ENCODE measurements at regions not wholly inside any gene's neighbourhood (a gene's known extent, or its start where the extent isn't known, plus 50 kb on each side); places are given as distances from the start of the nearest gene placed in this dataset.

- no peak for DNase-seq (ENCODE audit: low spot score)
These were observed 178.1 kb upstream of the RUNX1 start for GRCh38 chr21:35226968-35227744.

- no peak for DNase-seq (ENCODE audit: low spot score)
These were observed 177.2 kb upstream of the RUNX1 start for GRCh38 chr21:35226328-35226727.

DNA sequence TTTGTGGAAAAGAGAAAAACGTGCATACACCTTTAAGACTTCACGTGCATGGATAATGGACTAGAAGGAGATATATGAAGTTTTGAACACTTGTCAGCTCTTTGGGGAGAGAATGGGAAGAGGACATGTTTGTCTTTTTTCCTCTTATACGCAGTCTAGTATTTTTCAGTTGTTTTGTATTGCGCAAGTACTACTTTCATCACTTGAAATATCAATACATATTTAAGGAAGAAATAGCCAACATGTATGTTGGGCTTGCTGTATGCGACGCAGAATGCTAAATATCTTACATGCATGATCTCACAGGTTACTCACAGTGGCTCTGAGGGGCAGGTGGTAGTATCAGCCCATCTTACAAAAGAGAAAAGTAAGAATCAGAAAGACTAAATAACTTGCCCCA lies 176.5 kb upstream of the RUNX1 start:
- no peak for DNase-seq (ENCODE audit: low spot score)

DNA sequence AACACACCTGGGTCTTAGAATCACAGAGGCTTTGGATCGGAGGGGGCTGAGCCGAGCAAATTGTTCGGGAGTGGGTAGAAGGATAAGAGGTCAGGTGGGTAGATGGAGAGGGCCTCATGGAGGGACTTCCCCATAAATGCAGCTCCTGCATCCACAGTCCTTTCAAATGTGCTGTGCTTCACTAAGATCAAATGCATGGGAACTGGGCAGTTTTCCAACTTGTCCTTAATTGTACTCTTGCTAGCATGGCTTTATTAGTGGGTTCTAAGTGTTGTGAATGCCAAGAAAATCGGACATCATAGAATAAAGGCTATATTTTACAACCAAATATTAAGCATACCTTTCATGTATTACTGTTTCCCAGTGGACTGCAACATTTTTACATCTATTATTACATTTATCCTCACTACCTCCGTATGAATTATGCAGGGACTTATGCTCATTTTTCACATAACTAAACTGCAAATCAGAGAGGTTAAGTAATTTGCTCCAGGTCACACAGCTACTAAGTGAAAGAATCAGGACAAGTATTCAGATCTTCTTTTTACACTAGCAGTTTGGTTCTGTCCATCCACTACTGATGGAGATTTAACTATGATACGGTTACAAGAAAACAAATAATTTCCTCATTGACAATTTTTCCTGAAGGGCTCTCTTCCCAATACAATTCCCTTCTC lies 174.5 kb upstream of the RUNX1 start:
- DNase-seq (ENCODE audit: low spot score): no peak

DNA sequence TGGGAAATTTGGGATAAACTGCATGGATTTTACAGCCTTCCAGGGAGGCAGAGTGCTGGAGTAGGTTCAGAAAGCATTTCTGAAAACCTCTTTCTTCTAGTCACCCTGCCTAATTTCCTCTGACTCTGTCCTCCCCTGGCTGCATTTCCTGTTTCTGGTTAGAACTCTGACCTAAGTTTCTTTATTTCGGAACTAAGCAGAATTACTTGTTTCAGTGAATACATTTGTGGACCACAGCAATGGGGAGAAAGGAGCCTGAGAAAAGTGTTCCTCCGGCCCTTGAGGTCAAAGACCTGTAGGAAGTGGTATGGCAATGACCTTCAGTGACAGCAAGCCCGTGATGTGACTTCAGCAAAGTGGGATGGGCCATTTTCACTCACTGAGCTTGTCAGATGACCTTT lies 173.4 kb upstream of the RUNX1 start:
- no peak for DNase-seq (ENCODE audit: low spot score)

GRCh38 chr21:35222021-35222420 lies 172.9 kb upstream of the RUNX1 start:
- no peak for DNase-seq (ENCODE audit: low spot score)

DNA sequence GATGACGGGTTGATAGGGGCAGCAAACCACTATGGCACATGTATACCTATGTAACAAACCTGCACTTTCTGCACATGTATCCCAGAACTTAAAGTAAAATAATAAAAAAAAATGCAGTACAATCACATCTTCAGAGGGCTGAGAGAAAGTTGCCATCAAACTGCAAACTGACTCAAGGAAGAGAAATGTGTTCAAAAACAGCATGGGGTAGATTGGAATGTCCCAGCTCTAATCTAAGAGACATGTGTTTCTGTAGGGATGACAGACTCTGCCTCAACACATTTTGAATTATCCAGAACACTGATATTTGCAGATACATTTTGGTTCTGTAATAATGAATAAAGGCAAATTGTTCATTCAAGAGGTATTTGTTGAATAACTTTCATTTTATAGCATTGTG lies 171.2 kb upstream of the RUNX1 start:
- DNase-seq (ENCODE audit: low spot score): no peak

- DNase-seq (ENCODE audit: low spot score): no peak
These were observed 170.6 kb upstream of the RUNX1 start for GRCh38 chr21:35219719-35220118.

DNA sequence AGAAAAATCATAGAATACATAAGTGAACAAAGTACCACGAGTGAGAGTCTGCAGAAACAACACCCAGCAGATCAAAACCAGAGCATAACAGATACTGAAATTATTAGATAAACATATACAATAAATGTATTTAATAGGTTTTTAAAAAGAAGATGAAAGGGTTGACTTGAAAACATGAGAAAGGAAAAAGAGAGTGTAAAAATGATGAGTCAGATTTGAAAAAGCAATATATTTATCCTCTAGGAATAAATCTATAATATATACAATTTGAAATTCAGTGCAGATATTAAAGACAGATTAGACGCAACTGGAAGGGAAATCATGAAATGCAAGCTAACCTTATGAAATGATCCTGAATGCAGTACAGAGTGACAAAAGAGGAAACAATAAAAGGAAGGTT lies 170.2 kb upstream of the RUNX1 start:
- no peak for DNase-seq (ENCODE audit: low spot score)

DNA sequence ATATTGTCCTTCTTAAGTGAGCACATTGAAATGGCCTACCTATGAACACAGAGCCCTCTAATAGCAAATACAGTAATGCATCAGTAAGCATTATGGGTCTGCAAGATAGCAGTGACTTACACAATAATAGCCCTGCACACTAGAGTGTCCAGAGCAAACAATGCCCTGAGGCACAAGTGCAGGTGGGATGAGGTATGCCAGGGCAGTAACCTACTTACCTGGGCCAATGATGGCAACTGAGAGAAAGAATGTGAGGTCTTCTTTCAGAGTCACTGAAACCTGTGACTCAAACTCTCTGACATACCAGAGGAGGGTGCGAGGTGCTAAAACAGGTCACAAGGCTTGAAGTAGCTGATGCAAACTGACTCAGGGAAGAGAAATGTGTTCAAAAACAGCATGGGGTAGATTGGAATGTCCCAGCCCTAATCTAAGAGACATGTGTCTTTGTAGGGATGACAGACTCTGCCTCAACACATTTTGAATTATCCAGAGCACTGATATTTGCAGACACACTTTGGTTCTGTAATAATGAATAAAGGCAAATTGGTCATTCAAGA lies 168.5 kb upstream of the RUNX1 start:
- no peak for DNase-seq (ENCODE audit: low spot score)

DNA sequence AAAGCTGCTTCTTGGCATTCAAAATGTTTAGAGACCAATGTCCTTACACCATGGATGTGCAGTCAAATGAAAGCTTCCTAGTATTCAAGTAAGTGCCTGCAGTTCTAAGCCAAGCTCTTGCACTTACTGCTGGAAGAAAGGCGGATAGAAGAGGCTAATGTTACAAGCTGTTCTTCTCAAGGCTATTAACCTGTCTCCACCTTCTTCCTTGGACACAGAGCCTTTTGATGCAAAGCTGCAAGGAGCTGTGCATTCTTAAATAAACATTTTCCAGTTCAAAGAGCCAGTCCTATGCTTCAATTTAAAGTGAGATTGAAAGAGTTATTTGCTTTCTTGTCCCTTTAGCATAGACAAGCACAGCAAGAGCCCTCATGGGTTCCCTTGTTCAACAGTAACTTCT lies 167.9 kb upstream of the RUNX1 start:
- DNase-seq (ENCODE audit: low spot score): no peak

GRCh38 chr21:35215870-35216269 lies 166.8 kb upstream of the RUNX1 start:
- no peak for DNase-seq (ENCODE audit: low spot score)

GRCh38 chr21:35212393-35213127 lies 163.5 kb upstream of the RUNX1 start:
- DNase-seq (ENCODE audit: low spot score): no peak

GRCh38 chr21:35211782-35212181 lies 162.7 kb upstream of the RUNX1 start:
- DNase-seq (ENCODE audit: low spot score): no peak

- no peak for DNase-seq (ENCODE audit: low spot score)
These were observed 161.0 kb upstream of the RUNX1 start for GRCh38 chr21:35210093-35210492.

GRCh38 chr21:35208810-35209517 lies 159.9 kb upstream of the RUNX1 start:
- DNase-seq (ENCODE audit: low spot score): no peak

GRCh38 chr21:35208104-35208503 lies 159.0 kb upstream of the RUNX1 start:
- DNase-seq (ENCODE audit: low spot score): no peak

DNA sequence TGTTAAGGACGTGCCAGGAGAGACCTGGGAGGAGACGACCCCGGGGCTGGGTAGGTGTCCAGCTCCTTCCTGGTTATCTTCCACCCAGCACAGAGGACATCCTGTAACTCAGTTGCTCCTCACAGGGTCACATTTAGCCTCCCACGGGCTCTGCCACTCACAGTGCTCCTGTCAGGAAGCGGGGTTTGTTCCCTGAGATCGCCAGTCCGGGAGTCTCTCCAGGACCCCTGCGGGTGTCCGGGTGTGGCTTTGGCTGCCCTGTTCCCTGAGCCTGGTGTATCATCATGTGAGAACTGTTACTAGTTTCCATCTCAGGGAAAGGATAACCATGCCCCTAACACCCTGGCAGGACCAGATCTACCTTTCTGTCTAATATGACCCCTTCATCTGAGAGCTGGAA lies 158.2 kb upstream of the RUNX1 start:
- DNase-seq (ENCODE audit: low spot score): no peak

- no peak for DNase-seq (ENCODE audit: low spot score)
These were observed 157.3 kb upstream of the RUNX1 start for GRCh38 chr21:35206141-35207125.

DNA sequence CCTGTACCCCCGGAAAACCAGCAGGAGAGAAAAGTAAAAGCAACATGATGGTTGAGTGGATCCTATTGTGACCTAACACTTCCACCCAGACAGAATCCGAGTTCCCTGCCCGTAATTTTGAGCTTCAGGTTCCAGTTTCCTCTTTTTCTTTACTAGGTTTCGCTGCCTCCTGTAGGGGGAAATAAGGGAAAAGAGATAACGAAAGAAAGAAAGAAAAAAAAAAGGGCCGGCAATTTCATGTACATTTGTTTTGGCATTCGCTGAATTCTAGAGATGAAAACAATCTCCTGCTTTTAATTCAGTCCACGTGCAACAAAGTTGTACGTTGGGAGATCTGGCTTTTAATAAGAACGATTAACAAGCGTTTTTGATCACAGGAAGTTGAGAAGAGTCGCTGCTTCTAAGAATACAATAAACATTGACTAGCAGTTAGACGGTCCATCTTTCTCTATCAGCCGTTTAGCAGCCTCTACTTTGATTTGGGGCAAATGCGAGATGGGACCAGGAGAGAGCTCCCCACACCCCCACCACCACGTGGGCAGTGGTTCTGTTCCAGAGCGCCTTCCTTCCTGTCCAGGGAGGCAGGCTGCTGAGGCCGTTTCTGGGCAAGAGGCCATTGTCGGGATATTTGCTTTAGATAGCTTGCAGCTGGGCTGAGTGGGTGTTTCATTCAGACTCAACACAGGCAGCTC lies 155.9 kb upstream of the RUNX1 start:
- DNase-seq (ENCODE audit: low spot score): peak; percentile 70

Data from mucosa of gallbladder (tissue), 1 donor.